Mesodermal cell (in vitro differentiated cells): ENCODE measurements at regions not wholly inside any gene's neighbourhood (a gene's known extent, or its start where the extent isn't known, plus 50 kb on each side); places are given as distances from the start of the nearest gene placed in this dataset.
"Not testable (repeated sequence)": the region's sequence is repeated elsewhere in the genome, so short reads cannot be mapped to it uniquely, and the experiment has no call there.

Experiments used
- H3K27ac ChIP-seq: 2 replicates; pipeline ENCODE4 v1.7.0; 2013; ENCODE audit warnings: mild to moderate bottlenecking, low read depth, low read length, moderate library complexity; ENCODE audit not compliant: severe bottlenecking
- H3K36me3 ChIP-seq: 2 replicates; pipeline ENCODE4 v1.7.1; 2013; ENCODE audit warnings: mild to moderate bottlenecking, low read length, moderate library complexity; ENCODE audit not compliant: control insufficient read depth, insufficient read depth
- H3K4me1 ChIP-seq: one replicate; pipeline ENCODE4 v1.7.1; 2013; ENCODE audit warnings: mild to moderate bottlenecking, low read length; ENCODE audit not compliant: insufficient read depth, control insufficient read depth, poor library complexity, severe bottlenecking
- H3K4me3 ChIP-seq: 2 replicates; pipeline ENCODE4 v1.7.0; 2013; ENCODE audit warnings: low read length, control low read depth, mild to moderate bottlenecking; ENCODE audit not compliant: insufficient read depth, poor library complexity, severe bottlenecking; ENCODE audit errors: extremely low read depth
- H3K9me3 ChIP-seq: 2 replicates; pipeline ENCODE4 v1.7.1; 2013; ENCODE audit warnings: mild to moderate bottlenecking, low read length, moderate library complexity; ENCODE audit not compliant: control insufficient read depth
- WGBS, 2 experiments: methylation state at CpG; one replicate each; pipeline ENCODE4 v1.1.5; 2013; ENCODE audit warnings: missing lambda C conversion rate in 2 of 2; ENCODE audit not compliant: insufficient coverage in 2 of 2; 5-methylcytosine and 5-hydroxymethylcytosine counted together

- H3K27ac ChIP-seq, H3K36me3 ChIP-seq, H3K4me3 ChIP-seq, H3K4me1 ChIP-seq, H3K9me3 ChIP-seq: not testable (repeated sequence)
- no CpG with 5 or more reads among the region's 4 CpGs for WGBS, 2 experiments
Measured at GRCh38 chrX:139342594-139342991, 187.9 kb upstream of the F9 start.

DNA sequence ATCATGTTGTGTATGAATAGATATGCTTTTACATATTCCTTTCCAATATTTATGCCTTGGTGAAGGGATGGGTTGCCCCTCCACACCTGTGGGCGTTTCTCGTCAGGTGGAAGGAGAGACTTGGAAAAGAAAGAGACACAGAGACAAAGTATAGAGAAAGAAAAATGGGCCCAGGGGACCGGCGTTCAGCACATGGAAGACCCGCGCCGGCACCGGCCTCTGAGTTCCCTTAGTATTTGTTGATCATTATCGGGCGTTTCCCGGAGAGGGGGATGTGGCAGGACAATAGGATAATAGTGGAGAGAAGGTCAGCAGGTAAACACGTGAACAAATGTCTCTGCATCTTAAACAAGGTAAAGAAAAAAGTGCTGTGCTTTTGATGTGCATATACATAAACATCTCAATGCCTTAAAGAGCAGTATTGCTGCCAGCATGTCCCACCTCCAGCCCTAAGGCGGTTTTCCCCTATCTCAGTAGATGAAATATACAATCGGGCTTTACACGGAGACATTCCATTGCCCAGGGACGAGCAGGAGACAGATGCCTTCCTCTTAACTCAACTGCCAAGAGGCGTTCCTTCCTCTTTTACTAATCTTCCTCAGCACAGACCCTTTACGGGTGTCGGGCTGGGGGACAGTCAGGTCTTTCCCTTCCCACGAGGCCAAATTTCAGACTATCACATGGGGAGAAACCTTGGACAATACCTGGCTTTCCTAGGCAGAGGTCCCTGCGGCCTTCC, 188.5 kb upstream of the F9 start:
- H3K27ac ChIP-seq, H3K4me1 ChIP-seq, H3K36me3 ChIP-seq, H3K9me3 ChIP-seq, H3K4me3 ChIP-seq: not testable (repeated sequence)
- WGBS, 2 experiments = 11% methylated on average over 10 of the region's 21 CpGs; no CpG with 5 or more reads in 1 of the 2 experiments

DNA sequence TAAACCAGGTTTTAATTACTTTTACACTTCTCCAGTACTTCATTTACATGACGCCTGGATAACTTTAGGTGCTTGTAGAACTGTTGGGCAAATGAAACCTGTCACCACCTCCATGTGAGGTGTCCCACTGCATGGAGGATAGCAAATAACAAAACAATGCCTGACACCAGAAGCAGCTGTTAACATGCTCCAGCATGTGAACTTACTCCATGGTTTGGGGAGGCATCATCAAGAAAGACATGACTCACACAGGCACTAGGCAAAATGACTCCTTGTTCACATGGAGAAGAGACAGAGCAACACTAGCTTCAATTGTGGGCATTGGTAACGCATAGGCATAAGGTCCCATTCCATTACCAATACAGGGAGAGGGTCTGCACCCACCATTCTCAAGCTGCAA, 198.1 kb upstream of the F9 start:
- Histone ChIP-seq H3K27ac (no peak overlapping the region), H3K36me3 (no peaks in the 10 kb centered on the region), H3K4me3 (no peak overlapping the region), H3K9me3 (no peaks in the 10 kb centered on the region), H3K4me1 (no peaks in the 10 kb centered on the region)
- WGBS, 2 experiments = no CpG with 5 or more reads among the region's 2 CpGs

GRCh38 chrX:139327355-139327754, 203.2 kb upstream of the F9 start:
- Histone ChIP-seq H3K9me3 (no peaks in the 10 kb centered on the region), H3K4me3 (no peak overlapping the region), H3K27ac (no peak overlapping the region), H3K4me1 (no peaks in the 10 kb centered on the region), H3K36me3 (no peaks in the 10 kb centered on the region)

GRCh38 chrX:139324756-139325155, 205.8 kb upstream of the F9 start:
- H3K9me3 ChIP-seq = no peaks in the 10 kb centered on the region
- H3K27ac ChIP-seq = no peak overlapping the region
- H3K4me3 ChIP-seq = no peak overlapping the region
- WGBS, 2 experiments = 80 to 100% methylated on average over 1 of the region's 2 CpGs
- no peaks in the 10 kb centered on the region for H3K4me1 ChIP-seq
- H3K36me3 ChIP-seq = no peaks in the 10 kb centered on the region

DNA sequence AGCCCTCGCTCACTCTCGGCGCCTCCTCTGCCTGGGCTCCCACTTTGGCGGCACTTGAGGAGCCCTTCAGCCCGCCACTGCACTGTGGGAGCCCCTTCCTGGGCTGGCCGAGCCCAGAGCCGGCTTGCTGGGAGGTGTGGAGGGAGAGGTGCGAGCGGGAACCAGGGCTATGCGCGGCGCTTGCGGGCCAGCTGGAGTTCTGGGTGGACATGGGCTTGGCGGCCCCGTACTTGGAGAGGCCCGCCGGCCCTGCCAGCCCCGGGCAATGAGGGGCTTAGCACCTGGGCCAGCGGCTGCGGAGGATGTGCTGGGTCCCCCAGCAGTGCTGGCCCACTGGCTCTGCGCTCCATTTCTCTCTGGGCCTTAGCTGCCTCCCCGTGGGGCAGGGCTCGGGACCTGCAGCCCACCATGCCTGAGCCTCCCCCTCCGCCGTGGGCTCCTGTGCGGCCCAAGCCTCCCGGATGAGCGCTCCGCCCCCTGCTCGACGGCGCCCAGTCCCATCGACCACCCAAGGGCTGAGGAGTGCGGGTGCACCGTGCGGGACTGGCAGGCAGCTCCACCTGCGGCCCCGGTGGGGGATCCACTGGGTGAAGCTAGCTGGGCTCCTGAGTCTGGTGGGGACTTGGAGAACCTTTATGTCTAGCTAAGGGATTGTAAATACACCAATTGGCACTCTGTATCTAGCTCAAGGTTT, 209.7 kb upstream of the F9 start:
- not testable (repeated sequence) for H3K4me1 ChIP-seq, H3K9me3 ChIP-seq, H3K4me3 ChIP-seq, H3K36me3 ChIP-seq, H3K27ac ChIP-seq
- 88 to 97% methylated on average over 3 to 12 of the region's 38 CpGs for WGBS, 2 experiments

GRCh38 chrX:139306675-139307074, 223.9 kb upstream of the F9 start:
- not testable (repeated sequence) for H3K9me3 ChIP-seq, H3K4me1 ChIP-seq, H3K27ac ChIP-seq, H3K36me3 ChIP-seq, H3K4me3 ChIP-seq

GRCh38 chrX:139304471-139304870, 226.1 kb upstream of the F9 start:
- no peak overlapping the region for H3K4me3 ChIP-seq
- 57 to 100% methylated on average over 1 of the region's 3 CpGs for WGBS, 2 experiments

GRCh38 chrX:139299309-139299708, 231.2 kb upstream of the F9 start:
- Histone ChIP-seq H3K4me1 (no peaks in the 10 kb centered on the region), H3K36me3 (no peaks in the 10 kb centered on the region)

More at GRCh38 chrX:139304471-139304870, 226.1 kb upstream of the F9 start:
- Histone ChIP-seq H3K9me3 (no peaks in the 10 kb centered on the region), H3K27ac (no peak overlapping the region), H3K4me1 (no peaks in the 10 kb centered on the region), H3K36me3 (no peaks in the 10 kb centered on the region)

DNA sequence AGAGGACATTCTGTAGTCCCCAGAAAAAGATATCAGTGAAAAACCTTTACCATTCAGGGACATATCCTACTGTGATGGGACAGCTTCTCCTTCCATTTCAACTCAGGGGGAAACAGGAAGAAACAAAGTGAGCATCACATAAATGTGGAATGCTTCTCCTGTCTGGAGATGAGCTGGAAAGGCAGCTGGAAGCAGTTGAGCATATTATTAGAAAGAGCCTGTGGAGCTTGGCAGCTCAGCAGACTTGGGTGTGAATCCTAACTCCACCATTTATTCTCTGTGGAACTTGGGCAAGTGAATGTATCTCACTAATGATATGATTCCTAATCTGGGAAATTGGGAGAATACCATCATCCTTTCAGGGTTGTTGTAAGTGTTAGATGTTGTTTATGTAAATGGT, 232.1 kb upstream of the F9 start:
- no peak overlapping the region for H3K4me3 ChIP-seq
- H3K36me3 ChIP-seq = no peaks in the 10 kb centered on the region
- H3K27ac ChIP-seq = no peak overlapping the region
- no peaks in the 10 kb centered on the region for H3K4me1 ChIP-seq
- no peaks in the 10 kb centered on the region for H3K9me3 ChIP-seq

More at GRCh38 chrX:139299309-139299708, 231.2 kb upstream of the F9 start:
- Histone ChIP-seq H3K4me3 (no peak overlapping the region), H3K9me3 (no peaks in the 10 kb centered on the region), H3K27ac (no peak overlapping the region)

GRCh38 chrX:139297638-139298037, 232.9 kb upstream of the F9 start:
- WGBS, 2 experiments = no CpG with 5 or more reads among the region's 1 CpG
- no peak overlapping the region for H3K4me3 ChIP-seq
- no peak overlapping the region for H3K27ac ChIP-seq
- H3K36me3 ChIP-seq = no peaks in the 10 kb centered on the region
- no peaks in the 10 kb centered on the region for H3K9me3 ChIP-seq
- no peaks in the 10 kb centered on the region for H3K4me1 ChIP-seq
